A549 (cell line): ENCODE measurements at regions not wholly inside any gene's neighbourhood (a gene's known extent, or its start where the extent isn't known, plus 50 kb on each side); places are given as distances from the start of the nearest gene placed in this dataset.

ENCODE experiments used
- ATAC-seq, 2 experiments: fragments of 200-7000 bp in 1 of 2; fragments of >200 bp in 1 of 2; cut with Nextera tagmentation in 1 of 2; cut with Tn5 transposase in 1 of 2; 3 replicates each; pipeline versions ENCODE4 v1.8.0 to v1.9.1; 2018 to 2020; ENCODE audit warnings: mild to moderate bottlenecking in 1 of 2, moderate library complexity in 1 of 2
- CTCF ChIA-PET: fragments of 300-600 bp; sonication (Branson Sonifier 250); formaldehyde crosslinking; extraction: SDS; loops from one replicate; lab custom pipeline; 2021; ENCODE audit warnings: antibody characterized with exemption, inconsistent platforms; lab: Yijun Ruan, JAX
- POLR2A ChIA-PET: fragments of 350-600 bp; formaldehyde crosslinking; extraction: SDS; loops from one replicate; lab custom pipeline; 2021; ENCODE audit warnings: antibody characterized with exemption, inconsistent platforms; lab: Yijun Ruan, JAX
- DNase-seq, 2 experiments: peaks; one replicate each; pipeline versions ENCODE4 v3.0.0 to v3.0.0-alpha.2; 2011 to 2016; ENCODE audit warnings: low read depth in 1 of 2, low spot score in 1 of 2
- FAIRE-seq: peaks from 2 replicates; lab custom pipeline; 2011; peaks lifted over from hg19 to GRCh38; lab: Jason Lieb, UNC
- H3K27ac ChIP-seq, 2 experiments: fragments of >200 bp; sonication (Bioruptor Twin); formaldehyde crosslinking; 3 replicates each; pipeline ENCODE4 v1.5.1; 2016 to 2017
- H3K4me1 ChIP-seq: fragments of >200 bp; sonication (Bioruptor Twin); formaldehyde crosslinking; 3 replicates; pipeline ENCODE4 v1.6.1; 2016
- H3K4me2 ChIP-seq: fragments of >200 bp; sonication (Bioruptor Twin); formaldehyde crosslinking; 3 replicates; pipeline ENCODE4 v1.6.1; 2016
- H3K4me3 ChIP-seq: fragments of >200 bp; sonication (Bioruptor Twin); formaldehyde crosslinking; 3 replicates; pipeline ENCODE4 v1.5.1; 2016
- H3K9me3 ChIP-seq: fragments of >200 bp; sonication (Bioruptor Twin); formaldehyde crosslinking; 3 replicates; pipeline ENCODE4 v1.6.1; 2016
- BHLHE40 ChIP-seq: IDR thresholded peaks from 2 replicates; pipeline ENCODE4 v1.6.1; 2012; ENCODE audit warnings: low read depth, low read length, inconsistent platforms
- CBX2 ChIP-seq: fragments of 200-600 bp; sonication (generic); IDR thresholded peaks from 2 replicates; pipeline ENCODE4 v1.6.1; 2016; ENCODE audit warnings: low read depth, mild to moderate bottlenecking, borderline replicate concordance
- CBX8 ChIP-seq: fragments of 200-600 bp; sonication (generic); IDR thresholded peaks from 2 replicates; pipeline ENCODE4 v1.6.1; 2016
- CHD2 ChIP-seq: fragments of 150-350 bp; IDR thresholded peaks from 2 replicates; pipeline ENCODE4 v1.6.1; 2014; ENCODE audit warnings: low read length; ENCODE audit not compliant: partially characterized antibody
- FOSB ChIP-seq: fragments of 250-450 bp; sonication (Bioruptor Pico); IDR thresholded peaks from 2 replicates; pipeline ENCODE4 v1.5.0; 2020; ENCODE audit warnings: mild to moderate bottlenecking, moderate library complexity
- FOXS1 ChIP-seq: fragments of 250-450 bp; sonication (Bioruptor Pico); IDR thresholded peaks from 2 replicates; pipeline ENCODE4 v1.5.0; 2020; ENCODE audit warnings: mild to moderate bottlenecking, moderate library complexity
- GATA3 ChIP-seq: IDR thresholded peaks from 2 replicates; pipeline ENCODE4 v1.6.1; 2012; ENCODE audit warnings: borderline replicate concordance
- HEYL ChIP-seq: fragments of 250-450 bp; sonication (Bioruptor Pico); IDR thresholded peaks from 2 replicates; pipeline ENCODE4 v1.8.0; 2021; ENCODE audit warnings: mild to moderate bottlenecking, moderate library complexity
- HOXA7 ChIP-seq: fragments of 250-450 bp; sonication (Bioruptor Pico); IDR thresholded peaks from 2 replicates; pipeline ENCODE4 v1.5.0; 2020; ENCODE audit warnings: mild to moderate bottlenecking, moderate library complexity
- MAFK ChIP-seq: fragments of 450-650 bp; IDR thresholded peaks from 2 replicates; pipeline ENCODE4 v1.6.1; 2014; ENCODE audit not compliant: partially characterized antibody
- NPAS2 ChIP-seq: fragments of 250-450 bp; sonication (Bioruptor Pico); IDR thresholded peaks from 2 replicates; pipeline ENCODE4 v1.8.0; 2022; ENCODE audit warnings: mild to moderate bottlenecking, moderate library complexity, borderline replicate concordance
- PHF8 ChIP-seq: fragments of 200-600 bp; sonication (generic); IDR thresholded peaks from 2 replicates; pipeline ENCODE4 v1.6.1; 2016; ENCODE audit warnings: low read depth, mild to moderate bottlenecking, antibody characterized with exemption, moderate library complexity, borderline replicate concordance
- POLR2AphosphoS2 ChIP-seq: conservative IDR thresholded peaks from 2 replicates; pipeline ENCODE4 v1.6.1; 2012; ENCODE audit warnings: low read length, improper control_type of control experiment, inconsistent platforms
- RNF2 ChIP-seq: fragments of 200-600 bp; sonication (generic); IDR thresholded peaks from 2 replicates; pipeline ENCODE4 v1.6.1; 2016; ENCODE audit warnings: low read depth, mild to moderate bottlenecking, antibody characterized with exemption, moderate library complexity, borderline replicate concordance
- ZC3H11A ChIP-seq: fragments of 450-650 bp; IDR thresholded peaks from 2 replicates; pipeline ENCODE4 v1.6.1; 2014; ENCODE audit warnings: antibody characterized with exemption, mild to moderate bottlenecking
- ZNF302 ChIP-seq: fragments of 250-450 bp; sonication (Bioruptor Pico); IDR thresholded peaks from 2 replicates; pipeline ENCODE4 v1.9.0; 2021; ENCODE audit warnings: inconsistent platforms, mild to moderate bottlenecking, moderate library complexity
- ZSCAN20 ChIP-seq: fragments of 250-450 bp; sonication (Bioruptor Pico); IDR thresholded peaks from 2 replicates; pipeline ENCODE4 v1.8.0; 2022; ENCODE audit warnings: mild to moderate bottlenecking, moderate library complexity
- WGBS: methylation state at CpG from one replicate; pipeline ENCODE4 v1.1.6; 2017; ENCODE audit errors: missing lambda C conversion rate; 5-methylcytosine and 5-hydroxymethylcytosine counted together
- TF ChIP-seq, protein P1 (sequence below): fragments of 150-350 bp; IDR thresholded peaks from 2 replicates; pipeline ENCODE4 v1.6.1; 2014; ENCODE audit warnings: low read depth, mild to moderate bottlenecking, low read length
- TF ChIP-seq, protein P2 (sequence below): fragments of 250-450 bp; sonication (Bioruptor Pico); IDR thresholded peaks from 2 replicates; pipeline ENCODE4 v1.5.0; 2020; ENCODE audit warnings: low read depth, mild to moderate bottlenecking, moderate library complexity
- TF ChIP-seq, protein P3 (sequence below): IDR thresholded peaks from 2 replicates; pipeline ENCODE4 v1.6.1; 2012
- TF ChIP-seq, protein P4 (sequence below): fragments of 450-650 bp; IDR thresholded peaks from 2 replicates; pipeline ENCODE4 v1.6.1; 2014; ENCODE audit warnings: antibody characterized with exemption
- TF ChIP-seq, protein P5 (sequence below): IDR thresholded peaks from 2 replicates; pipeline ENCODE4 v1.6.1; 2012; ENCODE audit warnings: low read depth, borderline replicate concordance

DNA sequence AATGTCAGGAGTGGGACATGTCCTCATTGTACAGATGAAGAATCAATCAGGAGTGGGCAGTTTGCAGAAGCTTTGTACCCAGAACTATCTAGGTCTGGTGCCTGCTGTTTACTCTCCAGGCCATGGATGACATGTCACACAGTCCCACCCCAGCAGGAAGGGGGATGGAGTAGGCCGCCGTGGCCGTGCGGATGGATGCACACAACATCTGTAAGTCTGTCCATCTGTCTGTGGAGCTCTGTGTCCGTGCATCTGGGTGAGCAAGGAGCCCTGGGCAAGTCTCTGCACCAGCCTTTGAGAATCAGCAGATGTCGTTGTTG lies 311.5 kb upstream of the IRX4 start:
- DNase-seq (no peak), FAIRE-seq (no peak), ATAC-seq (no peak)
- TF ChIP-seq, protein P1, sequence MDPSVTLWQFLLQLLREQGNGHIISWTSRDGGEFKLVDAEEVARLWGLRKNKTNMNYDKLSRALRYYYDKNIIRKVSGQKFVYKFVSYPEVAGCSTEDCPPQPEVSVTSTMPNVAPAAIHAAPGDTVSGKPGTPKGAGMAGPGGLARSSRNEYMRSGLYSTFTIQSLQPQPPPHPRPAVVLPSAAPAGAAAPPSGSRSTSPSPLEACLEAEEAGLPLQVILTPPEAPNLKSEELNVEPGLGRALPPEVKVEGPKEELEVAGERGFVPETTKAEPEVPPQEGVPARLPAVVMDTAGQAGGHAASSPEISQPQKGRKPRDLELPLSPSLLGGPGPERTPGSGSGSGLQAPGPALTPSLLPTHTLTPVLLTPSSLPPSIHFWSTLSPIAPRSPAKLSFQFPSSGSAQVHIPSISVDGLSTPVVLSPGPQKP = no peak
- TF ChIP-seq ZNF302 (CRISPR knock-in tag) = no peak
- no peak for TF ChIP-seq PHF8
- no peak for TF ChIP-seq GATA3
- TF ChIP-seq FOSB (CRISPR knock-in tag) = no peak
- Histone ChIP-seq H3K9me3 (0 out of 3 replicates have a peak, but pooled peaks cover 2% of the 10 kb centered on the region), H3K27ac (no peak overlapping the region), H3K4me2 (no peak overlapping the region), H3K4me1 (no peaks in the 10 kb centered on the region), H3K4me3 (no peak overlapping the region)
- 16% methylated on average over 3 of the region's 6 CpGs for WGBS
- ChIA-PET CTCF (no interaction called here), POLR2A (no interaction called here)

DNA sequence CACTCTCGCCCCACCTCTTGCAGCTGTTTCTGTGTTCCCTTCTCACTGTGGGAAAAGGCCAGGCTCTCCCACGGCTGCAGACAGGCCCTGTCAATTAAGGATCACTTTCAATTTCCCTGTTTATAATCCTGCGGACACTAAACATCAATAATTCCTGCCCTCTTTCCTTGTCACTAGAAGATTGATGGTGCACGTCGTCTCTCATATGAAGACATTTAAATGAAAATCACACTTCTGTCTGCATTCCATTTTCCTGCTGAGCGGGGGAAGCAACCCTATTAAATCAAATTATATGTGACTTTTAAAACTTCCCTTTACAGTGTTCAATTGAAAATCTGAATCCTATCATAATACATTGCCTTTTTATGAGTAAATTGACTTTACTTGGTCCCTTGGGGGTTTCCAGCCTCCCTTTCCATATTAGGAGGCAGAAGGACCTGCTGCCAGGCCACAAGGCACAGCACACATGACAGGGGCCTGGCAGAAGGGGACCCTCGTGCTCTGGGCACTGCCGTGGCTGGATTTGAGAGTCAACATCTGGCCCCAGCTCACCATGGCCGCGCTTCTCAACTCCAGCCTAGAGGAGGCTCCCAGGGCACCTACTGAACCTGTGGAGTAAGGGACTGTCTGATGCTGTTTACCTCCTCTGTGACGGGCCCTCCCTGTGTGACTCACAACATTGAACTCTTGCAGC lies 311.0 kb upstream of the IRX4 start:
- whole genome bisulfite sequencing = 12% methylated on average over 11 of the region's 11 CpGs
- no peak for ATAC-seq
- H3K4me3 ChIP-seq = no peak overlapping the region
- 0 out of 3 replicates have a peak, but pooled peaks cover 2% of the 10 kb centered on the region for H3K9me3 ChIP-seq
- H3K4me2 ChIP-seq = no peak overlapping the region
- DNase-seq = no peak
- no peak for TF ChIP-seq CHD2
- TF ChIP-seq, protein P2, sequence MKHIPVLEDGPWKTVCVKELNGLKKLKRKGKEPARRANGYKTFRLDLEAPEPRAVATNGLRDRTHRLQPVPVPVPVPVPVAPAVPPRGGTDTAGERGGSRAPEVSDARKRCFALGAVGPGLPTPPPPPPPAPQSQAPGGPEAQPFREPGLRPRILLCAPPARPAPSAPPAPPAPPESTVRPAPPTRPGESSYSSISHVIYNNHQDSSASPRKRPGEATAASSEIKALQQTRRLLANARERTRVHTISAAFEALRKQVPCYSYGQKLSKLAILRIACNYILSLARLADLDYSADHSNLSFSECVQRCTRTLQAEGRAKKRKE = no peak
- ChIA-PET CTCF (no interaction called here), POLR2A (no interaction called here)
- no peaks in the 10 kb centered on the region for H3K4me1 ChIP-seq
- FAIRE-seq = no peak
- no peak overlapping the region for H3K27ac ChIP-seq

DNA sequence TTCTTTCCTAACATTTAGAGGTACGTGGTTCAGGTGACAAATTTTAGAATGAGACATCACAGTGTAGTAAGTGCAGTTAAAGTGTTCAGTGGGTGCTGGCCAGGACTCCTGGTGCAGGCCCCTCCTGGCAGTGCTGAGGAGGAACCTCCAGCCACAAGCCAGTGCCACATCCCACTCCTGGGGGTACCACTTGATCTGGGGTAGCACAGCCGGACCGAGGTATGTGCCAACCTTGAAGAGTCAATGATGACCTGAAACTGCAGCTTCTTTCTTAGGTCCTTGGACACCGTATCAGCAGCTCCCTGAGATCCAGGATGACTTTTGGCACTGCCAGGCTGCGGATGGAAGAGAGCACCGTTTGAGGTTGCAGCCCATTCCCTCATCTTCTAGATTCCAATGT lies 310.4 kb upstream of the IRX4 start:
- no peak for ATAC-seq
- Histone ChIP-seq H3K27ac (no peak overlapping the region), H3K4me1 (no peaks in the 10 kb centered on the region), H3K4me3 (no peak overlapping the region), H3K4me2 (no peak overlapping the region), H3K9me3 (0 out of 3 replicates have a peak, but pooled peaks cover 2% of the 10 kb centered on the region)
- no peak for FAIRE-seq
- TF ChIP-seq, protein P3, sequence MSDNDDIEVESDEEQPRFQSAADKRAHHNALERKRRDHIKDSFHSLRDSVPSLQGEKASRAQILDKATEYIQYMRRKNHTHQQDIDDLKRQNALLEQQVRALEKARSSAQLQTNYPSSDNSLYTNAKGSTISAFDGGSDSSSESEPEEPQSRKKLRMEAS = no peak
- TF ChIP-seq HOXA7 (CRISPR knock-in tag) (no peak), ZC3H11A (no peak)
- WGBS = 4% methylated on average over 6 of the region's 6 CpGs
- POLR2A ChIA-PET = no interaction called here
- DNase-seq = no peak
- CTCF ChIA-PET = no interaction called here

DNA sequence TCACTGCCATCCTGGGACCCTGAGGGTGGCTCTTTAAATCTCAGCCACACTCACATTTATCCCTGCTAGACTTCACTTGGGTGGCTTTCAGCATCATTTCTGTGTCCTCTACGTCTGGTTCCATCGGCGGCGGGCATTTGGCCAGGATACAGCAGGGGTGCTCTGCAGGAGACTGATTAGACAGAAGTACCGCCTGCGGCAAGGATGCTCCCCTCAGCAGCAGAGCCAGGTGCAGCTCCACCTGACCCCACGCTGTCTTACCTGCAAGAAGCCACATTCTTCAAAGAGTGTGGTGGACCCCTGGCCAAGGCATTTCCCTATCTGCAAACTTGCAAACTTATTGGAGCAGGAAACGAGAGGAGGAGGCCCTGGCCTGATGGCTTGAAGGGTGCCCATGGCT lies 309.8 kb upstream of the IRX4 start:
- no peak for TF ChIP-seq GATA3
- no peak for TF ChIP-seq RNF2
- TF ChIP-seq CBX8 = no peak
- no peak for TF ChIP-seq ZSCAN20 (CRISPR knock-in tag)
- TF ChIP-seq MAFK = no peak
- no peak for TF ChIP-seq CBX2
- no peak for TF ChIP-seq FOSB (CRISPR knock-in tag)
- TF ChIP-seq, protein P2 = no peak
- no peak for TF ChIP-seq PHF8
- TF ChIP-seq HEYL (CRISPR knock-in tag) = no peak
- no peak for TF ChIP-seq ZC3H11A
- TF ChIP-seq POLR2AphosphoS2 = no peak
- no peak for TF ChIP-seq BHLHE40
- no peak for TF ChIP-seq FOXS1 (CRISPR knock-in tag)
- TF ChIP-seq, protein P4, sequence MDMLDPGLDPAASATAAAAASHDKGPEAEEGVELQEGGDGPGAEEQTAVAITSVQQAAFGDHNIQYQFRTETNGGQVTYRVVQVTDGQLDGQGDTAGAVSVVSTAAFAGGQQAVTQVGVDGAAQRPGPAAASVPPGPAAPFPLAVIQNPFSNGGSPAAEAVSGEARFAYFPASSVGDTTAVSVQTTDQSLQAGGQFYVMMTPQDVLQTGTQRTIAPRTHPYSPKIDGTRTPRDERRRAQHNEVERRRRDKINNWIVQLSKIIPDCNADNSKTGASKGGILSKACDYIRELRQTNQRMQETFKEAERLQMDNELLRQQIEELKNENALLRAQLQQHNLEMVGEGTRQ = no peak
- TF ChIP-seq NPAS2 = no peak
- TF ChIP-seq, protein P5, sequence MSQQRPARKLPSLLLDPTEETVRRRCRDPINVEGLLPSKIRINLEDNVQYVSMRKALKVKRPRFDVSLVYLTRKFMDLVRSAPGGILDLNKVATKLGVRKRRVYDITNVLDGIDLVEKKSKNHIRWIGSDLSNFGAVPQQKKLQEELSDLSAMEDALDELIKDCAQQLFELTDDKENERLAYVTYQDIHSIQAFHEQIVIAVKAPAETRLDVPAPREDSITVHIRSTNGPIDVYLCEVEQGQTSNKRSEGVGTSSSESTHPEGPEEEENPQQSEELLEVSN = no peak
- TF ChIP-seq, all 56 proteins: peak for 0
- DNase-seq (no peak), FAIRE-seq (no peak), ATAC-seq (no peak)
- CTCF ChIA-PET = no interaction called here
- WGBS = 31% methylated on average over 8 of the region's 8 CpGs
- Histone ChIP-seq H3K27ac (no peak overlapping the region), H3K4me1 (no peaks in the 10 kb centered on the region), H3K9me3 (0 out of 3 replicates have a peak, but pooled peaks cover 2% of the 10 kb centered on the region), H3K4me2 (no peak overlapping the region), H3K4me3 (no peak overlapping the region)
- POLR2A ChIA-PET = no interaction called here
